ENCODE measurements at regions not wholly inside any gene's neighbourhood (a gene's known extent, or its start where the extent isn't known, plus 50 kb on each side); places are given as distances from the start of the nearest gene placed in this dataset.

- H3K4me1 ChIP-seq (ENCODE audit: control insufficient read depth, insufficient read depth, low read length) = no peaks in the 10 kb centered on the region
These were observed 484.1 kb upstream of the VRK2 start for GRCh38 chr2:57562495-57562894.

GRCh38 chr2:57563015-57563414 lies 483.6 kb upstream of the VRK2 start:
- Histone ChIP-seq H3K36me3 (ENCODE audit: control insufficient read depth, insufficient read depth, low read length) (no peaks in the 10 kb centered on the region), H3K4me1 (ENCODE audit: control insufficient read depth, insufficient read depth, low read length) (no peaks in the 10 kb centered on the region), H3K4me3 (ENCODE audit: low read depth, low read length) (no peak overlapping the region), H3K9me3 (ENCODE audit: control insufficient read depth, insufficient read depth, low read length) (no peaks in the 10 kb centered on the region), H3K9ac (ENCODE audit: low read depth, low read length) (no peak overlapping the region), H3K27me3 (ENCODE audit: control insufficient read depth, insufficient read depth, low read length) (no peaks in the 10 kb centered on the region)

More at GRCh38 chr2:57562495-57562894, 484.1 kb upstream of the VRK2 start:
- Histone ChIP-seq H3K36me3 (ENCODE audit: control insufficient read depth, insufficient read depth, low read length) (no peaks in the 10 kb centered on the region), H3K9ac (ENCODE audit: low read depth, low read length) (no peak overlapping the region), H3K4me3 (ENCODE audit: low read depth, low read length) (no peak overlapping the region), H3K9me3 (ENCODE audit: control insufficient read depth, insufficient read depth, low read length) (no peaks in the 10 kb centered on the region), H3K27me3 (ENCODE audit: control insufficient read depth, insufficient read depth, low read length) (no peaks in the 10 kb centered on the region)

GRCh38 chr2:57567245-57567644 lies 479.4 kb upstream of the VRK2 start:
- Histone ChIP-seq H3K4me1 (ENCODE audit: control insufficient read depth, insufficient read depth, low read length) (no peaks in the 10 kb centered on the region), H3K9ac (ENCODE audit: low read depth, low read length) (no peak overlapping the region), H3K36me3 (ENCODE audit: control insufficient read depth, insufficient read depth, low read length) (no peaks in the 10 kb centered on the region), H3K4me3 (ENCODE audit: low read depth, low read length) (no peak overlapping the region), H3K27me3 (ENCODE audit: control insufficient read depth, insufficient read depth, low read length) (no peaks in the 10 kb centered on the region), H3K9me3 (ENCODE audit: control insufficient read depth, insufficient read depth, low read length) (no peaks in the 10 kb centered on the region)

- H3K4me3 ChIP-seq (ENCODE audit: low read depth, low read length) = no peak overlapping the region
- no peaks in the 10 kb centered on the region for H3K9me3 ChIP-seq (ENCODE audit: control insufficient read depth, insufficient read depth, low read length)
- no peak overlapping the region for H3K9ac ChIP-seq (ENCODE audit: low read depth, low read length)
- no peaks in the 10 kb centered on the region for H3K27me3 ChIP-seq (ENCODE audit: control insufficient read depth, insufficient read depth, low read length)
- no peaks in the 10 kb centered on the region for H3K4me1 ChIP-seq (ENCODE audit: control insufficient read depth, insufficient read depth, low read length)
- H3K36me3 ChIP-seq (ENCODE audit: control insufficient read depth, insufficient read depth, low read length) = no peaks in the 10 kb centered on the region
These were observed 477.2 kb upstream of the VRK2 start for GRCh38 chr2:57569396-57569795.

- no peaks in the 10 kb centered on the region for H3K36me3 ChIP-seq (ENCODE audit: control insufficient read depth, insufficient read depth, low read length)
- no peaks in the 10 kb centered on the region for H3K4me1 ChIP-seq (ENCODE audit: control insufficient read depth, insufficient read depth, low read length)
- H3K9me3 ChIP-seq (ENCODE audit: control insufficient read depth, insufficient read depth, low read length) = no peaks in the 10 kb centered on the region
- H3K4me3 ChIP-seq (ENCODE audit: low read depth, low read length) = no peak overlapping the region
- no peaks in the 10 kb centered on the region for H3K27me3 ChIP-seq (ENCODE audit: control insufficient read depth, insufficient read depth, low read length)
- H3K9ac ChIP-seq (ENCODE audit: low read depth, low read length) = no peak overlapping the region
These were observed 475.6 kb upstream of the VRK2 start for GRCh38 chr2:57570961-57571360.

GRCh38 chr2:57575700-57576268 lies 470.8 kb upstream of the VRK2 start:
- no peaks in the 10 kb centered on the region for H3K4me1 ChIP-seq (ENCODE audit: control insufficient read depth, insufficient read depth, low read length)
- H3K9me3 ChIP-seq (ENCODE audit: control insufficient read depth, insufficient read depth, low read length) = no peaks in the 10 kb centered on the region
- no peaks in the 10 kb centered on the region for H3K36me3 ChIP-seq (ENCODE audit: control insufficient read depth, insufficient read depth, low read length)
- no peaks in the 10 kb centered on the region for H3K27me3 ChIP-seq (ENCODE audit: control insufficient read depth, insufficient read depth, low read length)
- H3K4me3 ChIP-seq (ENCODE audit: low read depth, low read length) = no peak overlapping the region
- no peak overlapping the region for H3K9ac ChIP-seq (ENCODE audit: low read depth, low read length)

GRCh38 chr2:57576983-57577382 lies 469.6 kb upstream of the VRK2 start:
- no peaks in the 10 kb centered on the region for H3K27me3 ChIP-seq (ENCODE audit: control insufficient read depth, insufficient read depth, low read length)
- no peak overlapping the region for H3K9ac ChIP-seq (ENCODE audit: low read depth, low read length)
- no peaks in the 10 kb centered on the region for H3K4me1 ChIP-seq (ENCODE audit: control insufficient read depth, insufficient read depth, low read length)
- no peaks in the 10 kb centered on the region for H3K9me3 ChIP-seq (ENCODE audit: control insufficient read depth, insufficient read depth, low read length)
- H3K4me3 ChIP-seq (ENCODE audit: low read depth, low read length) = no peak overlapping the region
- H3K36me3 ChIP-seq (ENCODE audit: control insufficient read depth, insufficient read depth, low read length) = no peaks in the 10 kb centered on the region

GRCh38 chr2:57597940-57598339 lies 448.7 kb upstream of the VRK2 start:
- Histone ChIP-seq H3K9ac (ENCODE audit: low read depth, low read length) (no peak overlapping the region), H3K9me3 (ENCODE audit: control insufficient read depth, insufficient read depth, low read length) (no peaks in the 10 kb centered on the region), H3K4me3 (ENCODE audit: low read depth, low read length) (no peak overlapping the region), H3K27me3 (ENCODE audit: control insufficient read depth, insufficient read depth, low read length) (no peaks in the 10 kb centered on the region), H3K4me1 (ENCODE audit: control insufficient read depth, insufficient read depth, low read length) (no peaks in the 10 kb centered on the region), H3K36me3 (ENCODE audit: control insufficient read depth, insufficient read depth, low read length) (no peaks in the 10 kb centered on the region)

- Histone ChIP-seq H3K4me1 (ENCODE audit: control insufficient read depth, insufficient read depth, low read length) (no peaks in the 10 kb centered on the region), H3K9me3 (ENCODE audit: control insufficient read depth, insufficient read depth, low read length) (no peaks in the 10 kb centered on the region), H3K4me3 (ENCODE audit: low read depth, low read length) (no peak overlapping the region), H3K36me3 (ENCODE audit: control insufficient read depth, insufficient read depth, low read length) (no peaks in the 10 kb centered on the region), H3K27me3 (ENCODE audit: control insufficient read depth, insufficient read depth, low read length) (no peaks in the 10 kb centered on the region), H3K9ac (ENCODE audit: low read depth, low read length) (no peak overlapping the region)
These were observed 448.1 kb upstream of the VRK2 start for GRCh38 chr2:57598551-57598950.

GRCh38 chr2:57602733-57603132 lies 443.9 kb upstream of the VRK2 start:
- H3K9me3 ChIP-seq (ENCODE audit: control insufficient read depth, insufficient read depth, low read length) = no peaks in the 10 kb centered on the region
- H3K36me3 ChIP-seq (ENCODE audit: control insufficient read depth, insufficient read depth, low read length) = no peaks in the 10 kb centered on the region
- H3K4me1 ChIP-seq (ENCODE audit: control insufficient read depth, insufficient read depth, low read length) = no peaks in the 10 kb centered on the region
- no peak overlapping the region for H3K4me3 ChIP-seq (ENCODE audit: low read depth, low read length)
- H3K27me3 ChIP-seq (ENCODE audit: control insufficient read depth, insufficient read depth, low read length) = no peaks in the 10 kb centered on the region
- no peak overlapping the region for H3K9ac ChIP-seq (ENCODE audit: low read depth, low read length)

GRCh38 chr2:57614988-57615387 lies 431.6 kb upstream of the VRK2 start:
- no peaks in the 10 kb centered on the region for H3K4me1 ChIP-seq (ENCODE audit: control insufficient read depth, insufficient read depth, low read length)

GRCh38 chr2:57615855-57616556 lies 430.6 kb upstream of the VRK2 start:
- Histone ChIP-seq H3K9me3 (ENCODE audit: control insufficient read depth, insufficient read depth, low read length) (no peaks in the 10 kb centered on the region), H3K4me3 (ENCODE audit: low read depth, low read length) (no peak overlapping the region), H3K9ac (ENCODE audit: low read depth, low read length) (no peak overlapping the region), H3K27me3 (ENCODE audit: control insufficient read depth, insufficient read depth, low read length) (no peaks in the 10 kb centered on the region), H3K36me3 (ENCODE audit: control insufficient read depth, insufficient read depth, low read length) (no peaks in the 10 kb centered on the region), H3K4me1 (ENCODE audit: control insufficient read depth, insufficient read depth, low read length) (no peaks in the 10 kb centered on the region)

More at GRCh38 chr2:57614988-57615387, 431.6 kb upstream of the VRK2 start:
- no peak overlapping the region for H3K9ac ChIP-seq (ENCODE audit: low read depth, low read length)
- H3K36me3 ChIP-seq (ENCODE audit: control insufficient read depth, insufficient read depth, low read length) = no peaks in the 10 kb centered on the region
- H3K9me3 ChIP-seq (ENCODE audit: control insufficient read depth, insufficient read depth, low read length) = no peaks in the 10 kb centered on the region
- no peak overlapping the region for H3K4me3 ChIP-seq (ENCODE audit: low read depth, low read length)
- H3K27me3 ChIP-seq (ENCODE audit: control insufficient read depth, insufficient read depth, low read length) = no peaks in the 10 kb centered on the region
